GM21515 (cell line): ENCODE measurements at regions not wholly inside any gene's neighbourhood (a gene's known extent, or its start where the extent isn't known, plus 50 kb on each side); places are given as distances from the start of the nearest gene placed in this dataset.
A peak's percentile ranks its signal among the peaks of the same experiment; 100 is the strongest.
"Not testable (repeated sequence)": the region's sequence is repeated elsewhere in the genome, so short reads cannot be mapped to it uniquely, and the experiment has no call there.

Source experiments
- ATAC-seq: cut with Tn5 transposase; IDR thresholded peaks from one replicate; pipeline ENCODE4 v1.9.1; 2021; ENCODE audit not compliant: unreplicated experiment

GRCh38 chr10:7070950-7071349, 339.9 kb downstream of the SFMBT2 start:
- ATAC-seq, result no peak

- ATAC-seq, result no peak
These were observed 341.1 kb downstream of the SFMBT2 start for GRCh38 chr10:7069706-7070105.

GRCh38 chr10:7056216-7056615, 354.6 kb downstream of the SFMBT2 start:
- no peak for ATAC-seq

GRCh38 chr10:7054915-7055314, 355.9 kb downstream of the SFMBT2 start:
- ATAC-seq, result no peak

GRCh38 chr10:7053195-7053594, 357.6 kb downstream of the SFMBT2 start:
- no peak for ATAC-seq

- ATAC-seq, result not testable (repeated sequence)
These were observed 360.8 kb downstream of the SFMBT2 start for GRCh38 chr10:7050024-7050423.

- ATAC-seq, result no peak
These were observed 362.8 kb downstream of the SFMBT2 start for GRCh38 chr10:7048061-7048460.

- peak; percentile 65 for ATAC-seq
These were observed 364.2 kb downstream of the SFMBT2 start for GRCh38 chr10:7046615-7047014.

- peak; percentile 86 for ATAC-seq
These were observed 364.8 kb downstream of the SFMBT2 start for GRCh38 chr10:7045891-7046599.

- no peak for ATAC-seq
These were observed 367.7 kb downstream of the SFMBT2 start for GRCh38 chr10:7043055-7043653.

- no peak for ATAC-seq
These were observed 368.3 kb downstream of the SFMBT2 start for GRCh38 chr10:7042419-7043054.

- ATAC-seq, result no peak
These were observed 368.8 kb downstream of the SFMBT2 start for GRCh38 chr10:7042000-7042399.

- ATAC-seq, result no peak
These were observed 370.2 kb downstream of the SFMBT2 start for GRCh38 chr10:7040681-7041080.

GRCh38 chr10:7039859-7040258, 371.0 kb downstream of the SFMBT2 start:
- no peak for ATAC-seq

GRCh38 chr10:7038416-7038815, 372.4 kb downstream of the SFMBT2 start:
- no peak for ATAC-seq

- ATAC-seq, result not testable (repeated sequence)
These were observed 373.4 kb downstream of the SFMBT2 start for GRCh38 chr10:7037434-7037833.

GRCh38 chr10:7036951-7037350, 373.9 kb downstream of the SFMBT2 start:
- no peak for ATAC-seq

- no peak for ATAC-seq
These were observed 375.6 kb downstream of the SFMBT2 start for GRCh38 chr10:7035126-7035761.

GRCh38 chr10:7033031-7033430, 377.8 kb downstream of the SFMBT2 start:
- ATAC-seq, result no peak

- no peak for ATAC-seq
These were observed 380.5 kb downstream of the SFMBT2 start for GRCh38 chr10:7030134-7030855.

- ATAC-seq, result no peak
These were observed 381.2 kb downstream of the SFMBT2 start for GRCh38 chr10:7029672-7030071.
